GM18909 (cell line): ENCODE measurements at regions not wholly inside any gene's neighbourhood (a gene's known extent, or its start where the extent isn't known, plus 50 kb on each side); places are given as distances from the start of the nearest gene placed in this dataset.

Source experiments
- ATAC-seq: cut with Tn5 transposase; IDR thresholded peaks from one replicate; pipeline ENCODE4 v1.9.1; 2021; ENCODE audit warnings: mild to moderate bottlenecking; ENCODE audit not compliant: unreplicated experiment, poor library complexity

- ATAC-seq: no peak
Measured at GRCh38 chr1:168391851-168392681, 111.4 kb downstream of the TBX19 start.

- no peak for ATAC-seq
Measured at GRCh38 chr1:168390271-168390670, 109.6 kb downstream of the TBX19 start.

GRCh38 chr1:168387781-168388760 is 107.4 kb downstream of the TBX19 start:
- no peak for ATAC-seq

DNA sequence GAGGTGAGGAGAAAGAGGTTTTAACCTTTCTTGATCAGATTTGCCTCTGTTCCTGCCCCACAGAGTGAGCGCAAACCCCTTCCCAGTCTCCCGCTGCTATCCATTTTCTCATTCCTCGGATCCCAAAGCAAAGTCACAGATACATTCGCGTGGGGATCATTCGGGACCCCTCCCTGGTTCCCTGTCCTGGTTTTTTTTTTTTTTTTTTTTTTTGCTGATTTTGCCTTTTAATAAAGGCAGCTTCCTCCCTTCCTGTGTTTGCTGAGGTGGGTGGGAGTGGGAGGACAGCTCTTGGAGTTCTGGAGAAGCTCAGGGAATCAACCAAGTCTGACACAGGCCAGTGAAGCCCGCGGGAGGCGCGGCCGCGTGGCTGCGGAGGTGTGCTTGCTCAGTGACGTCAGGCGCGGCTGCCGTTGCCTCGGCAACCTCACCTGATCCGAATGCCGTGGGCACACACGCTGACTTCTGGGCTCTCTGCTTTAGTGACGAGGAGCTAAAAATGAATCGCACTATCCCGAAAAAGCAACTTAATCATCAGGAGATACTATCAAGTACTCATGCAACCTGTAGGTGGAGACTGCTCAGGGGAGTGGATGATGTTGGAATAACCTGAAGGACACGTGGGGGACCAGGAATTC is 106.4 kb downstream of the TBX19 start:
- no peak for ATAC-seq

- ATAC-seq: no peak
Measured at GRCh38 chr1:168386492-168386891, 105.8 kb downstream of the TBX19 start.

DNA sequence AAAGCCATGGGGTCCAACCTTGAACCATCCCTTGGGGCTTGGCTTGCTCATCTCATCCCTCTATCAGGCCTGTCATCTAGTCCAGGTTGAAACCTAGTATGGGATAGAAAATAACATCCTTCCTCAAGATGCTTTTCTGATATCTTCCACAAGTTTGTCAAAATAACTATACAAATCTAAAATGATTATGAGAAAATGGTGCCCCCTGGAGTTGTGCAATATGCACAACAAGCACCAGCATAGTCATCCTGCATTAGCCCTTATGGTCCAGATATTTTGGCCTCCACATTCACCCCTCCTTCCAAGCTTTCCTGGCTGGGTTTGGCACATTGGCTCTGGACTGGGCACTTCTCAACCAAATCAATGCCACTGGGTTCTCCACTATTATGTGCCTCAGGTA is 101.2 kb downstream of the TBX19 start:
- no peak for ATAC-seq

DNA sequence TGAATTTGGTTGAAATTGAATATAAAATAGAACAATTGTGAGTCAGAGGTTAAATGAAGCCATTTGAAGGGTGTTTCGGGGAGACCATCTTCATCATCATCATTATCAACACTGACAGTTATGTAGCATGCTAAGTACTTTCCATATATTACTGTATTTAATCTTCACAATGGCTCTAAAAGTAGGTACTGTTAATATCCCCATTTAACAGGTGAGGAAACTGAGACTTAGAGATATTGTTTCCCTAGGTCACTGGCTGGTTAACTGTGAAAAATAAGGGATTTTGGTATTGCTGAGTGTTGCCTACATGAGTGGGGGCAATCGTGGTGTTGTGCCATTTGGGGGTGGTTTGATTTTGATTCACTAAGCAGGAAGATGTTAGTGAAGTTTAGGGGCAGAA is 100.3 kb downstream of the TBX19 start:
- no peak for ATAC-seq

GRCh38 chr1:168379104-168379860 is 98.6 kb downstream of the TBX19 start:
- no peak for ATAC-seq

- ATAC-seq: no peak
Measured at GRCh38 chr1:168375566-168376300, 95.1 kb downstream of the TBX19 start.

- no peak for ATAC-seq
Measured at GRCh38 chr1:168374566-168374965, 93.9 kb downstream of the TBX19 start.

DNA sequence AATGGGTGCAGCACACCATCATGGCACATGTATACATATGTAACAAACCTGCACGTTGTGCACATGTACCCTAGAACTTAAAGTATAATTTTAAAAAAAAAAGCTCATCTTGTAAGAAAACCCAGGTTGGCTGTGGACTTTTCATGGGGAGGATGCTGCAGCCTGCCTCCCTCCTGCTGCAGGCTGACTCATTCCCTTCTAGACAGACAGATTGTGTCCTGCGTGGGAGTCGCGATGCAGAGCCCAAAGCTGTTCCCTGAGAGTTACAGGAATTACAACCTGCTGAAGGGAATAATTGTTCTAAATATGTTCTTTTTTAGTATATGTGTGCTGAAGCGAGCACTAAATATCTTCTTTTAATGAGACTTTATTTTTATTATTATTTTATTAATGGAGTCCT is 93.2 kb downstream of the TBX19 start:
- ATAC-seq: no peak

DNA sequence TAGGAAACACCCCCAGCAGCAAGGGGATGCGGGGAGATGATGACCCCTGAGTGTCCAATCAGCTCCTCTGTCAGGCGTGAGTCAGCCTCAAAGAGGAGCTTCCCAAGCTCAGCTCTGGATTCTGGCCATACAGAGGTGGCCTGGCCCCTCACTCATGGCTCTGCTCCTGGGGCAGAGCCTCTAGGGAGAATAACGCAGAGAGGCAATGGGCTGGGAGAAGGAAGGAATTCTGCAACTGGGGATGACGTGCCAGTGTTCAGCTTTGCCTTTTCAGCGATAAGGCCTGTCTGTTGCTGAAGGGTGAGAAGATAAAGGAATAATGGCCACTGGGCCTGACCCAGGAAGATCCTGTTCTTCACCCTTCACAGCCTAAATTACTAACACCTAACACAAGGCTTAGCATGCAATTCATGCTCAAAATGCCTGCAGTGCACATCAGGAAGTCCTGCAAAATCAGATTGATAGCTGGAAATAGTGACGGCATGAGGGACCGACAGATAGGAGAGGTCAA is 92.2 kb downstream of the TBX19 start:
- ATAC-seq: no peak

- ATAC-seq: no peak
Measured at GRCh38 chr1:168372307-168372706, 91.6 kb downstream of the TBX19 start.

DNA sequence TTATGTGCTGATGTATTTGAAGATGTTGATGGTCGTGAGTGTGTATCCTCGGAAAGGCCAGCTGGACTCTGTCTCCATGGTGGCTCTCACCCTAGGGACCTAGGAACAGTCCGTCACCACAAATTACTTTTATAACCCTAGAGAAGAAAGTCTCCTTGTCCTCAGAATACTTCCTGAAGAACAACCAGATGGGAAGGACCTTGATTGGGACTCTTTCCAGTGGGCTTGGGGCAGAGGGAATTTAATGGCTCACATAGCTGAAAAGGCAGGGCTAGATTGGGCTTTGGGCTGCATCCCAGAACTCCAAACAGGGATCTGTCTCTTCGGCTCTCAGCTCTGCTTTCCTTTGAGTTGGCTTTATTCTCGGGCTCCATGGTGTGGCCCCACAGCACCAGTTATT is 90.8 kb downstream of the TBX19 start:
- no peak for ATAC-seq

GRCh38 chr1:168370586-168370985 is 89.9 kb downstream of the TBX19 start:
- ATAC-seq: no peak

DNA sequence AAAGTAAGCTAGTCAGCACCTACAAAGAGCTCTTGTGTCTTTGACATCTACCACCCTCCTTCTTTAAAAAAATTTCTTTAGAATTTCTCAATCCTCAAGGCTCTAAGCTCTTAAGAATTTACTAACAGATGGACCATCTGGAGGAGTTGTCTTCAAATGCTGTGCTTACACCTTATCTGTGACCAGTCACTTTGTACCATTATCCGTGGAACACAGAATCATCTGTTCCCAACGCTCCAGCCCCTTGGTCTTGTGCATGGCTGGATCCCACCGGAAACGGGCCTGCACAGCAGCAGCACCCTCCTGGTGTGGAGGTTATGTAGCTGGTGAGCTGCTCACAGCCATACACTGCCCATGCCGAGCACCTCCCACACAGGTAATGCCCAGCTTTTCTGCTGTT is 89.0 kb downstream of the TBX19 start:
- ATAC-seq: no peak

- ATAC-seq: no peak
Measured at GRCh38 chr1:168368131-168368530, 87.5 kb downstream of the TBX19 start.

DNA sequence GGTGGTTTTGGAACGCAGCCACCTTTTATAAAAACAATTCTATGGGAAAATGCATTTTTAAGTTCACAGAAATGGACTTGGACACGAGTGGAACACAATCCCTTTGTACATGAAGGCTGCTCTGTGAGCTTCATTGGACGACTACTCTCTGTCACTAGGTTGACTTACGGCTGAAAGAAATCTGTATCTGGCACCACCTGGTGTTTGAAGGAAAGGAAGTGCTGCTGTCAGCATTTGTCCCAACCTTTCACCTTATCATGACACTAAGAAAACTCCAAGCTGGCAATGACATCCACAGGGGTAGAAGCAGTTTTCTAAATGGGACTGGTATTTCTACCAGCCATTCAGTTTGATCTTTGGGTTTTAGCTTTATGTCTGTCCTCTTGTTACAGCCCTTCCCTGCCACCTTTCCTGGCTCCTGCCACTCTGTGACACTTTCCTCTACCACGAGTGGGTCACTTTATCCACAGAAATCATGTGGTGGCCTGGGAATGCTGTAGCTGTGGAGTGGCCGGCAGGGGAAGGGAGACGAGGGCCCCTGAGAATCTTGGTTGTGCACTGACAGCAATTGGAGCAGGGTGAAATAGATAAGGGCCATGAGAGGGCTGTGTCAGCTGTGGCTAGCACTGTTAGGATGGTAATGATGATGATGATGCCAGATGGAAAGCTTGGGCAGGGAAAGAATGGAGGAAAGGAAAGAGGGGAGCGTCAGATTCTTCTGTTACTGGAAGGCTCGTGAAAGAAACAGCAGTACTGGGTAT is 85.2 kb downstream of the TBX19 start:
- no peak for ATAC-seq
